GM20000 (cell line): ENCODE measurements at regions not wholly inside any gene's neighbourhood (a gene's known extent, or its start where the extent isn't known, plus 50 kb on each side); places are given as distances from the start of the nearest gene placed in this dataset.
A peak's percentile ranks its signal among the peaks of the same experiment; 100 is the strongest.
"Not testable (repeated sequence)": the region's sequence is repeated elsewhere in the genome, so short reads cannot be mapped to it uniquely, and the experiment has no call there.

Source experiments
- DNase-seq: peaks from one replicate; pipeline ENCODE4 v3.0.0; 2012; ENCODE audit warnings: low spot score
- CTCF ChIP-seq: IDR thresholded peaks from 2 replicates; pipeline ENCODE4 v1.5.1; 2012; ENCODE audit warnings: mild to moderate bottlenecking, control low read depth; ENCODE audit errors: extremely low read depth, missing control alignments

GRCh38 chr6:27809067-27809938, 102.9 kb downstream of the OR2B2 start:
- DNase-seq, result no peak
- no peak for TF ChIP-seq CTCF

GRCh38 chr6:27808242-27809066, 103.7 kb downstream of the OR2B2 start:
- DNase-seq, result not testable (repeated sequence)

GRCh38 chr6:27807441-27808241, 104.6 kb downstream of the OR2B2 start:
- peak; percentile 77 for DNase-seq

- TF ChIP-seq CTCF, result no peak
- DNase-seq, result no peak
Measured at GRCh38 chr6:27806981-27807440, 105.2 kb downstream of the OR2B2 start.

GRCh38 chr6:27805347-27805746, 106.8 kb downstream of the OR2B2 start:
- TF ChIP-seq CTCF, result no peak
- DNase-seq, result no peak

- no peak for TF ChIP-seq CTCF
- no peak for DNase-seq
Measured at GRCh38 chr6:27804851-27805250, 107.3 kb downstream of the OR2B2 start.

GRCh38 chr6:27800731-27801373, 111.3 kb downstream of the OR2B2 start:
- TF ChIP-seq CTCF, result no peak
- DNase-seq, result no peak
